A673 (cell line): ENCODE measurements at regions not wholly inside any gene's neighbourhood (a gene's known extent, or its start where the extent isn't known, plus 50 kb on each side); places are given as distances from the start of the nearest gene placed in this dataset.

Experiments
- BruUV-seq: library from RNA; stranded (reverse); fragments of 400-500 nt; replicated peaks from 2 replicates; lab custom pipeline; 2021; lab: Mats Ljungman, UMichigan
- CTCF ChIA-PET: fragments of 300-600 bp; sonication (Branson Sonifier 250); formaldehyde crosslinking; loops from one replicate; lab custom pipeline; 2022; ENCODE audit warnings: antibody characterized with exemption; lab: Charles Lee
- POLR2A ChIA-PET: fragments of 300-600 bp; sonication (Branson Sonifier 250); formaldehyde crosslinking; loops from one replicate; lab custom pipeline; 2022; ENCODE audit warnings: antibody characterized with exemption; ENCODE audit not compliant: low non-redundant PET; lab: Charles Lee
- DNase-seq: peaks from one replicate; pipeline ENCODE4 v3.0.0-alpha.2; 2015; ENCODE audit warnings: low spot score
- H3K27ac ChIP-seq: fragments of 200-600 bp; sonication (generic); 2 replicates; pipeline ENCODE4 v1.5.1; 2016; ENCODE audit warnings: mixed run types, low read depth, mild to moderate bottlenecking, mixed read lengths, antibody characterized with exemption, low read length; ENCODE audit not compliant: poor library complexity, severe bottlenecking
- H3K27me3 ChIP-seq: fragments of 200-600 bp; sonication (generic); replicated peaks from 2 replicates; pipeline ENCODE4 v1.6.1; 2017; ENCODE audit warnings: mixed run types, low read depth, mild to moderate bottlenecking, mixed read lengths, antibody characterized with exemption, low read length; ENCODE audit not compliant: insufficient read depth, poor library complexity
- H3K36me3 ChIP-seq: fragments of 200-600 bp; sonication (generic); 2 replicates; pipeline ENCODE4 v1.6.1; 2016; ENCODE audit warnings: mixed run types, mild to moderate bottlenecking, mixed read lengths, antibody characterized with exemption, low read length; ENCODE audit not compliant: insufficient read depth, poor library complexity, severe bottlenecking
- H3K4me1 ChIP-seq: fragments of 200-600 bp; sonication (generic); 2 replicates; pipeline ENCODE4 v1.6.1; 2017; ENCODE audit warnings: mixed run types, mild to moderate bottlenecking, mixed read lengths, antibody characterized with exemption, low read length; ENCODE audit not compliant: insufficient read depth, poor library complexity, severe bottlenecking
- H3K4me3 ChIP-seq: fragments of 200-600 bp; sonication (generic); 2 replicates; pipeline ENCODE4 v1.5.1; 2016; ENCODE audit warnings: low read depth, mixed run types, mild to moderate bottlenecking, mixed read lengths, low read length; ENCODE audit not compliant: poor library complexity, severe bottlenecking
- H3K9me3 ChIP-seq: fragments of 200-600 bp; sonication (generic); 2 replicates; pipeline ENCODE4 v1.6.1; 2016; ENCODE audit warnings: mixed run types, low read depth, mild to moderate bottlenecking, mixed read lengths, antibody characterized with exemption, low read length; ENCODE audit not compliant: poor library complexity, severe bottlenecking
- EZH2 ChIP-seq: fragments of 200-600 bp; sonication (generic); IDR thresholded peaks from 2 replicates; pipeline ENCODE4 v1.6.1; 2017; ENCODE audit warnings: borderline replicate concordance, low read depth, mild to moderate bottlenecking, mixed read lengths, antibody characterized with exemption, low read length; ENCODE audit not compliant: poor library complexity, severe bottlenecking
- intact Hi-C: fragments of 100-400 bp; cut with micrococcal nuclease; formaldehyde crosslinking; loops from one replicate; pipeline ENCODE4 v1.10.0; 2022; ENCODE audit not compliant: unreplicated experiment
- TF ChIP-seq, protein P1 (sequence below): fragments of 300-800, 200-600 bp; sonication (generic); conservative IDR thresholded peaks from 2 replicates; pipeline ENCODE4 v1.5.1; 2017; ENCODE audit warnings: low read depth, mild to moderate bottlenecking, antibody characterized with exemption, low read length, moderate library complexity, mixed read lengths

- CTCF ChIA-PET = no interaction called here
- POLR2A ChIA-PET = no interaction called here
These were observed 85.2 kb upstream of the HNMT start for GRCh38 chr2:137879121-137879520.

GRCh38 chr2:137881711-137882110, 82.6 kb upstream of the HNMT start:
- peaks cover 4% of the 10 kb centered on the region for H3K27me3 ChIP-seq
- no TSS peak for BruUV-seq
- DNase-seq = no peak
- intact Hi-C loops = loop anchor here (10.0 kb wide), 1 partner anchor 213 kb away; no protein-coding TSS in a partner anchor
- no peaks in the 10 kb centered on the region for H3K36me3 ChIP-seq
- ChIA-PET POLR2A (no interaction called here), CTCF (no interaction called here)
- no peaks in the 10 kb centered on the region for H3K9me3 ChIP-seq
- TF ChIP-seq EZH2 = no peak
- TF ChIP-seq, protein P1, sequence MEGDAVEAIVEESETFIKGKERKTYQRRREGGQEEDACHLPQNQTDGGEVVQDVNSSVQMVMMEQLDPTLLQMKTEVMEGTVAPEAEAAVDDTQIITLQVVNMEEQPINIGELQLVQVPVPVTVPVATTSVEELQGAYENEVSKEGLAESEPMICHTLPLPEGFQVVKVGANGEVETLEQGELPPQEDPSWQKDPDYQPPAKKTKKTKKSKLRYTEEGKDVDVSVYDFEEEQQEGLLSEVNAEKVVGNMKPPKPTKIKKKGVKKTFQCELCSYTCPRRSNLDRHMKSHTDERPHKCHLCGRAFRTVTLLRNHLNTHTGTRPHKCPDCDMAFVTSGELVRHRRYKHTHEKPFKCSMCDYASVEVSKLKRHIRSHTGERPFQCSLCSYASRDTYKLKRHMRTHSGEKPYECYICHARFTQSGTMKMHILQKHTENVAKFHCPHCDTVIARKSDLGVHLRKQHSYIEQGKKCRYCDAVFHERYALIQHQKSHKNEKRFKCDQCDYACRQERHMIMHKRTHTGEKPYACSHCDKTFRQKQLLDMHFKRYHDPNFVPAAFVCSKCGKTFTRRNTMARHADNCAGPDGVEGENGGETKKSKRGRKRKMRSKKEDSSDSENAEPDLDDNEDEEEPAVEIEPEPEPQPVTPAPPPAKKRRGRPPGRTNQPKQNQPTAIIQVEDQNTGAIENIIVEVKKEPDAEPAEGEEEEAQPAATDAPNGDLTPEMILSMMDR = no peak
- H3K27ac ChIP-seq = no peak overlapping the region
- H3K4me1 ChIP-seq = no peaks in the 10 kb centered on the region
- H3K4me3 ChIP-seq = no peak overlapping the region

More at GRCh38 chr2:137879121-137879520, 85.2 kb upstream of the HNMT start:
- BruUV-seq = no TSS peak
- no peak for TF ChIP-seq EZH2
- TF ChIP-seq, protein P1 = no peak
- Histone ChIP-seq H3K27ac (no peak overlapping the region), H3K4me1 (no peaks in the 10 kb centered on the region), H3K9me3 (no peaks in the 10 kb centered on the region), H3K36me3 (no peaks in the 10 kb centered on the region), H3K27me3 (peaks cover 4% of the 10 kb centered on the region), H3K4me3 (no peak overlapping the region)
- intact Hi-C loops = no loop called here
- no peak for DNase-seq

DNA sequence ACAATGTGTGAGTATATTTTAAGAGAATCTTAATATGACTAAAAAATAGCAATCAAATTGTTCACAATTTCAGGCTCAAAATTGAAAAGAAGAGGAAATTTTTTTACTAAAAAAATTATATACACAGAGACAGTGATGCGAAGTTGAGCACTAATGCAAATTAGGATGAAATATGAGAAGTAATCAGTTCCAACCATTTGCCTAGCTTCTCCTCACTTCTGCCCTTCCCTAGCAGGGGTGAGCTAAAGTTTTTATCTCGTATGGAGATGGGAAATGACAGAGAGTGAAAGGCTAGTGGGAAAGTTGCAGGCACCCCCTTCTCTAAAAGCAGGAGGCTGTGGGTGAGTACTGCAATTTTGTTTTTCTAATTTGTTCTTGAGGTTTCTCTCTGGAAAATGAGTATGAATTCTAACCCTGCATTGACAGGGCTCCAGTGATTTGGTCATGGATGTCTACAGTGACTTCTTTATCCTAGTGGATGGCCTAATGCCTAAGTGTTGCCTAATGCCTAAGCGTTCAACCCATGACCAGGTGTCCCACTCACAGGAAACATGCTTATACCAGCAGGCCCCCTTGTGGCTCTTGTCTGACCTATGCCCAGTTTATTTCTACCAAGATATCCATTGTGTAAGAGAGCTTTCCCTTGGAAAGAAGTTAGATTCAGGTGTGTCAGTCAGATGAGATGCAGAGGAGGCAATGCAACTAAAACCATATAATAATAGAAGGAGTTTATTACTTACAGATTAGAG, 78.0 kb upstream of the HNMT start:
- H3K9me3 ChIP-seq = no peaks in the 10 kb centered on the region
- no peaks in the 10 kb centered on the region for H3K4me1 ChIP-seq
- DNase-seq = peak; percentile 4
- H3K36me3 ChIP-seq = no peaks in the 10 kb centered on the region
- H3K4me3 ChIP-seq = no peak overlapping the region
- CTCF ChIA-PET = no interaction called here
- POLR2A ChIA-PET = no interaction called here
- TF ChIP-seq EZH2 = no peak
- TF ChIP-seq, protein P1 = peak; percentile 15; the same call in 1 of the 2 replicates
- intact Hi-C loops = loop anchor here (10.0 kb wide), 1 partner anchor 209 kb away; no protein-coding TSS in a partner anchor
- H3K27ac ChIP-seq = no peak overlapping the region
- BruUV-seq = no TSS peak
- peaks cover 4% of the 10 kb centered on the region for H3K27me3 ChIP-seq
